Stomach (tissue), 4 donors: ENCODE measurements at regions not wholly inside any gene's neighbourhood (a gene's known extent, or its start where the extent isn't known, plus 50 kb on each side); places are given as distances from the start of the nearest gene placed in this dataset.

Experiments used
- CTCF ChIP-seq, 7 experiments: fragments of 450-650 bp in 4 of 7; fragments of 200-600 bp in 3 of 7; sonication (generic) in 3 of 7; IDR thresholded peaks; one replicate each; pipeline ENCODE4 v1.5.1; 2016 to 2019; ENCODE audit warnings: antibody characterized with exemption in 7 of 7, control low read depth in 2 of 7, mild to moderate bottlenecking in 1 of 7
- POLR2A ChIP-seq, 4 donors: fragments of 450-650 bp; IDR thresholded peaks; one replicate each; pipeline ENCODE4 v1.6.1; 2016; ENCODE audit warnings: antibody characterized with exemption in 4 of 4, control low read depth in 2 of 4, mild to moderate bottlenecking in 1 of 4, moderate library complexity in 1 of 4
- POLR2AphosphoS5 ChIP-seq, 3 donors: sonication (generic); formaldehyde crosslinking; IDR thresholded peaks; one replicate each; pipeline ENCODE4 v1.6.1; 2016; ENCODE audit warnings: antibody characterized with exemption in 3 of 3

- no peak for TF ChIP-seq CTCF (IDR thresholded peaks at IDR 0.05)
- TF ChIP-seq POLR2A (IDR thresholded peaks at IDR 0.05): no peak
- no peak for TF ChIP-seq POLR2AphosphoS5 (IDR thresholded peaks at IDR 0.05)
Measured at GRCh38 chrX:95995583-95995982, 689.1 kb upstream of the DIAPH2 start.
